RWPE2 (cell line): ENCODE measurements at regions not wholly inside any gene's neighbourhood (a gene's known extent, or its start where the extent isn't known, plus 50 kb on each side); places are given as distances from the start of the nearest gene placed in this dataset.

Source experiments
- ATAC-seq: fragments of 200-7000 bp; cut with Tn5 transposase; 3 replicates; pipeline ENCODE4 v1.9.1; 2021; ENCODE audit warnings: low read depth
- DNase-seq: peaks from one replicate; pipeline ENCODE4 v3.0.0-alpha.2; 2020; ENCODE audit warnings: low spot score
- H3K27ac ChIP-seq: fragments of 450-650 bp; 2 replicates; pipeline ENCODE4 v1.5.1; 2017; ENCODE audit warnings: mild to moderate bottlenecking; ENCODE audit not compliant: poor library complexity, severe bottlenecking
- H3K27me3 ChIP-seq: fragments of 250-450 bp; sonication (Bioruptor Pico); 2 replicates; pipeline ENCODE4 v1.5.1; 2021; ENCODE audit warnings: mild to moderate bottlenecking, moderate library complexity; ENCODE audit not compliant: insufficient read depth, poor library complexity, severe bottlenecking
- H3K36me3 ChIP-seq: fragments of 250-450 bp; sonication (Bioruptor Pico); 2 replicates; pipeline ENCODE4 v1.5.1; 2020; ENCODE audit warnings: low read depth, mild to moderate bottlenecking, moderate library complexity
- H3K4me1 ChIP-seq: fragments of 250-450 bp; sonication (Bioruptor Pico); 2 replicates; pipeline ENCODE4 v1.5.1; 2021; ENCODE audit warnings: mild to moderate bottlenecking, moderate library complexity; ENCODE audit not compliant: insufficient read depth, poor library complexity, severe bottlenecking
- H3K4me3 ChIP-seq: fragments of 250-450 bp; sonication (Bioruptor Pico); 2 replicates; pipeline ENCODE4 v1.5.1; 2021; ENCODE audit warnings: mild to moderate bottlenecking, moderate library complexity; ENCODE audit not compliant: severe bottlenecking
- H3K9me3 ChIP-seq: fragments of 250-450 bp; sonication (Bioruptor Pico); 2 replicates; pipeline ENCODE4 v1.5.1; 2021; ENCODE audit warnings: mild to moderate bottlenecking, moderate library complexity; ENCODE audit not compliant: severe bottlenecking
- TF ChIP-seq, protein P1 (sequence below): fragments of 450-650 bp; IDR thresholded peaks from one replicate; pipeline ENCODE4 v1.5.1; 2017; ENCODE audit warnings: mild to moderate bottlenecking, moderate library complexity; ENCODE audit not compliant: poor library complexity, severe bottlenecking

- DNase-seq = no peak
- H3K27me3 ChIP-seq = no peaks in the 10 kb centered on the region
- TF ChIP-seq, protein P1, sequence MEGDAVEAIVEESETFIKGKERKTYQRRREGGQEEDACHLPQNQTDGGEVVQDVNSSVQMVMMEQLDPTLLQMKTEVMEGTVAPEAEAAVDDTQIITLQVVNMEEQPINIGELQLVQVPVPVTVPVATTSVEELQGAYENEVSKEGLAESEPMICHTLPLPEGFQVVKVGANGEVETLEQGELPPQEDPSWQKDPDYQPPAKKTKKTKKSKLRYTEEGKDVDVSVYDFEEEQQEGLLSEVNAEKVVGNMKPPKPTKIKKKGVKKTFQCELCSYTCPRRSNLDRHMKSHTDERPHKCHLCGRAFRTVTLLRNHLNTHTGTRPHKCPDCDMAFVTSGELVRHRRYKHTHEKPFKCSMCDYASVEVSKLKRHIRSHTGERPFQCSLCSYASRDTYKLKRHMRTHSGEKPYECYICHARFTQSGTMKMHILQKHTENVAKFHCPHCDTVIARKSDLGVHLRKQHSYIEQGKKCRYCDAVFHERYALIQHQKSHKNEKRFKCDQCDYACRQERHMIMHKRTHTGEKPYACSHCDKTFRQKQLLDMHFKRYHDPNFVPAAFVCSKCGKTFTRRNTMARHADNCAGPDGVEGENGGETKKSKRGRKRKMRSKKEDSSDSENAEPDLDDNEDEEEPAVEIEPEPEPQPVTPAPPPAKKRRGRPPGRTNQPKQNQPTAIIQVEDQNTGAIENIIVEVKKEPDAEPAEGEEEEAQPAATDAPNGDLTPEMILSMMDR = no peak
- no peaks in the 10 kb centered on the region for H3K36me3 ChIP-seq
- no peaks in the 10 kb centered on the region for H3K9me3 ChIP-seq
- H3K4me1 ChIP-seq = no peaks in the 10 kb centered on the region
- H3K27ac ChIP-seq = no peak overlapping the region
- H3K4me3 ChIP-seq = no peak overlapping the region
- no peak for ATAC-seq
These were observed 58.0 kb upstream of the TEX9 start for GRCh38 chr15:56307180-56307579.

GRCh38 chr15:56298723-56299122, 55.0 kb upstream of the RFX7 start:
- Histone ChIP-seq H3K27ac (no peak overlapping the region), H3K4me1 (peaks cover 6% of the 10 kb centered on the region), H3K36me3 (no peaks in the 10 kb centered on the region), H3K27me3 (no peaks in the 10 kb centered on the region), H3K4me3 (no peak overlapping the region), H3K9me3 (no peaks in the 10 kb centered on the region)
- ATAC-seq = no peak
- no peak for DNase-seq
- TF ChIP-seq, protein P1 = no peak

GRCh38 chr15:56295433-56295832, 51.8 kb upstream of the RFX7 start:
- H3K36me3 ChIP-seq = no peaks in the 10 kb centered on the region
- H3K27ac ChIP-seq = no peak overlapping the region
- H3K27me3 ChIP-seq = no peaks in the 10 kb centered on the region
- TF ChIP-seq, protein P1 = peak; percentile 23
- DNase-seq = no peak
- no peaks in the 10 kb centered on the region for H3K9me3 ChIP-seq
- H3K4me1 ChIP-seq = peaks cover 6% of the 10 kb centered on the region
- no peak for ATAC-seq
- no peak overlapping the region for H3K4me3 ChIP-seq

DNA sequence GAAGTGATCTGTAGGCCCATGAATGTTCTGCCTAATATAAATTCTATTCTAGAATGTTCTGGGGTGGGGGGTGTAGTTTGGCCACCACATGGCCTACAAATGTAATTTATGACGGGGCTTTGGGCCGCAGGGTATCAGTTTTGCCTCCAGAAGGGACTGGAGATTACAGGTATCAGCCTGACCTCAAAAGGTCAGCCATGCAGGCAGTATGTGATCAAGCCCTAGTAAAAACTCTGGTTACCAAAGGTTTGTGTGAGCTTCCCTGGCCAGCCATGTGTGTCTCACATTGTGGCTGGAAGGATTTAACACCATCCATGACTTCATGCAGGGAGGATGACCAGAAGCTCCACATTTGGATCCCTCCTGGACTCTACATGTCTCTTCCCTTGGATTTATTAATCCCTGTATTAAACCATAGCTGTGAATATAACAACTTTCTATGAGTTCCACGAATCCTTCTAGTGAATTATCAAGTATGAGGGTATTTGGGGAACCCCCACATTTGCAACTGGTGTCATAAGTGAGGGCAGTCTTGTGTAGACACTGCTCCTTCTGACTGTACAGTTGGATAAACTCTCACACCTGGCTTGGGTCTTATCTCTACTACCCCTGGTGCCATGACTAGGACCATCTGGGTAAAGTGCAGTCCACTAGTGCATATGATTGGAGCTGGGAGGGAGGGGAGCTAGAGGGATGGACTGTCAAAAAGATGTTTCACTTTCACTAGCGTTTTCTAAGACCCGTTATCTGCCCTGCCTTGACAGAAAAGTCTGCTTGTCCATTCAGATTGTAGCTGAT, 50.0 kb upstream of the RFX7 start:
- ATAC-seq (no peak), DNase-seq (no peak)
- peaks cover 6% of the 10 kb centered on the region for H3K4me1 ChIP-seq
- H3K27ac ChIP-seq = no peak overlapping the region
- no peaks in the 10 kb centered on the region for H3K27me3 ChIP-seq
- no peaks in the 10 kb centered on the region for H3K36me3 ChIP-seq
- TF ChIP-seq, protein P1 = no peak
- no peaks in the 10 kb centered on the region for H3K9me3 ChIP-seq
- no peak overlapping the region for H3K4me3 ChIP-seq
